KMS-11 (cell line): ENCODE measurements at regions not wholly inside any gene's neighbourhood (a gene's known extent, or its start where the extent isn't known, plus 50 kb on each side); places are given as distances from the start of the nearest gene placed in this dataset.

Experiments
- H2AFZ ChIP-seq: fragments of 200-600 bp; sonication (generic); 2 replicates; pipeline ENCODE4 v1.6.1; 2016; ENCODE audit warnings: antibody characterized with exemption, mixed run types, low read depth
- H3K27ac ChIP-seq: fragments of 200-600 bp; sonication (generic); 2 replicates; pipeline ENCODE4 v1.6.1; 2016; ENCODE audit warnings: mild to moderate bottlenecking, mixed run types
- H3K27me3 ChIP-seq: fragments of 200-600 bp; sonication (generic); 2 replicates; pipeline ENCODE4 v1.6.1; 2017; ENCODE audit warnings: mild to moderate bottlenecking, low read depth, mixed run types, moderate library complexity; ENCODE audit not compliant: insufficient read depth
- H3K36me3 ChIP-seq: fragments of 200-600 bp; sonication (generic); 2 replicates; pipeline ENCODE4 v1.6.1; 2017; ENCODE audit warnings: mild to moderate bottlenecking, mixed run types; ENCODE audit not compliant: insufficient read depth
- H3K4me1 ChIP-seq: fragments of 200-600 bp; sonication (generic); 2 replicates; pipeline ENCODE4 v1.6.1; 2016; ENCODE audit warnings: mild to moderate bottlenecking, low read depth, mixed run types; ENCODE audit not compliant: poor library complexity, severe bottlenecking
- H3K4me2 ChIP-seq: fragments of 200-600 bp; sonication (generic); 2 replicates; pipeline ENCODE4 v1.7.0; 2016; ENCODE audit warnings: mild to moderate bottlenecking, mixed run types
- H3K4me3 ChIP-seq: fragments of 200-600 bp; sonication (generic); IDR thresholded peaks from 2 replicates; pipeline ENCODE4 v1.6.1; 2017; ENCODE audit warnings: low read depth, low read length, mixed read lengths; ENCODE audit not compliant: insufficient read depth
- H3K79me2 ChIP-seq: fragments of 200-600 bp; sonication (generic); 2 replicates; pipeline ENCODE4 v1.6.1; 2016; ENCODE audit warnings: low read depth, mixed run types; ENCODE audit not compliant: insufficient read depth
- H3K9ac ChIP-seq: fragments of 200-600 bp; sonication (generic); 2 replicates; pipeline ENCODE4 v1.6.1; 2016; ENCODE audit warnings: mild to moderate bottlenecking, mixed run types
- H4K20me1 ChIP-seq: fragments of 200-600 bp; sonication (generic); 2 replicates; pipeline ENCODE4 v1.6.1; 2016; ENCODE audit warnings: mild to moderate bottlenecking, mixed run types; ENCODE audit not compliant: insufficient read depth
- CTCF ChIP-seq: fragments of 200-600 bp; sonication (generic); conservative IDR thresholded peaks from 2 replicates; pipeline ENCODE4 v1.6.1; 2017; ENCODE audit warnings: low read depth, mild to moderate bottlenecking, antibody characterized with exemption, low read length, moderate library complexity, mixed read lengths

- Histone ChIP-seq H3K4me2 (no peak overlapping the region), H3K27me3 (no peaks in the 10 kb centered on the region), H3K4me1 (peaks cover 21% of the 10 kb centered on the region), H3K36me3 (no peaks in the 10 kb centered on the region), H3K79me2 (no peaks in the 10 kb centered on the region), H2AFZ (no peak overlapping the region), H3K9ac (no peak overlapping the region), H4K20me1 (no peaks in the 10 kb centered on the region), H3K27ac (no peak overlapping the region), H3K4me3 (no peak overlapping the region)
- no peak for TF ChIP-seq CTCF
Measured at GRCh38 chr2:155381436-155381835, 682.9 kb downstream of the KCNJ3 start.

GRCh38 chr2:155379494-155379893 lies 681.0 kb downstream of the KCNJ3 start:
- no peaks in the 10 kb centered on the region for H3K27me3 ChIP-seq
- no peaks in the 10 kb centered on the region for H3K36me3 ChIP-seq
- no peaks in the 10 kb centered on the region for H3K79me2 ChIP-seq
- H3K27ac ChIP-seq: no peak overlapping the region
- no peaks in the 10 kb centered on the region for H4K20me1 ChIP-seq
- no peak overlapping the region for H3K4me3 ChIP-seq
- TF ChIP-seq CTCF: no peak
- H3K4me1 ChIP-seq: peaks cover 21% of the 10 kb centered on the region
- H3K4me2 ChIP-seq: no peak overlapping the region
- no peak overlapping the region for H3K9ac ChIP-seq
- no peak overlapping the region for H2AFZ ChIP-seq

GRCh38 chr2:155377931-155378444 lies 679.5 kb downstream of the KCNJ3 start:
- Histone ChIP-seq H3K27me3 (no peaks in the 10 kb centered on the region), H4K20me1 (no peaks in the 10 kb centered on the region), H3K4me3 (no peak overlapping the region), H3K4me1 (peaks cover 21% of the 10 kb centered on the region), H3K79me2 (no peaks in the 10 kb centered on the region), H3K4me2 (peak overlapping the region; percentile 19), H2AFZ (no peak overlapping the region), H3K27ac (no peak overlapping the region), H3K36me3 (no peaks in the 10 kb centered on the region), H3K9ac (no peak overlapping the region)
- no peak for TF ChIP-seq CTCF

GRCh38 chr2:155377266-155377680 lies 678.8 kb downstream of the KCNJ3 start:
- no peak overlapping the region for H2AFZ ChIP-seq
- TF ChIP-seq CTCF: peak; percentile 81
- no peaks in the 10 kb centered on the region for H3K79me2 ChIP-seq

More at GRCh38 chr2:155377266-155377680, 678.8 kb downstream of the KCNJ3 start:
- no peaks in the 10 kb centered on the region for H4K20me1 ChIP-seq
- H3K27ac ChIP-seq: no peak overlapping the region
- H3K4me1 ChIP-seq: peaks cover 21% of the 10 kb centered on the region
- no peaks in the 10 kb centered on the region for H3K36me3 ChIP-seq
- H3K4me3 ChIP-seq: no peak overlapping the region
- no peaks in the 10 kb centered on the region for H3K27me3 ChIP-seq
- no peak overlapping the region for H3K9ac ChIP-seq
- no peak overlapping the region for H3K4me2 ChIP-seq
